ENCODE measurements at regions not wholly inside any gene's neighbourhood (a gene's known extent, or its start where the extent isn't known, plus 50 kb on each side); places are given as distances from the start of the nearest gene placed in this dataset.

GRCh38 chr6:8513174-8513573 is 77.8 kb upstream of the SLC35B3 start:
- TF ChIP-seq, protein P1, sequence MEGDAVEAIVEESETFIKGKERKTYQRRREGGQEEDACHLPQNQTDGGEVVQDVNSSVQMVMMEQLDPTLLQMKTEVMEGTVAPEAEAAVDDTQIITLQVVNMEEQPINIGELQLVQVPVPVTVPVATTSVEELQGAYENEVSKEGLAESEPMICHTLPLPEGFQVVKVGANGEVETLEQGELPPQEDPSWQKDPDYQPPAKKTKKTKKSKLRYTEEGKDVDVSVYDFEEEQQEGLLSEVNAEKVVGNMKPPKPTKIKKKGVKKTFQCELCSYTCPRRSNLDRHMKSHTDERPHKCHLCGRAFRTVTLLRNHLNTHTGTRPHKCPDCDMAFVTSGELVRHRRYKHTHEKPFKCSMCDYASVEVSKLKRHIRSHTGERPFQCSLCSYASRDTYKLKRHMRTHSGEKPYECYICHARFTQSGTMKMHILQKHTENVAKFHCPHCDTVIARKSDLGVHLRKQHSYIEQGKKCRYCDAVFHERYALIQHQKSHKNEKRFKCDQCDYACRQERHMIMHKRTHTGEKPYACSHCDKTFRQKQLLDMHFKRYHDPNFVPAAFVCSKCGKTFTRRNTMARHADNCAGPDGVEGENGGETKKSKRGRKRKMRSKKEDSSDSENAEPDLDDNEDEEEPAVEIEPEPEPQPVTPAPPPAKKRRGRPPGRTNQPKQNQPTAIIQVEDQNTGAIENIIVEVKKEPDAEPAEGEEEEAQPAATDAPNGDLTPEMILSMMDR (IDR thresholded peaks at IDR 0.05): no peak
- H3K36me3 ChIP-seq: no peaks in the 10 kb centered on the region
- H3K27ac ChIP-seq: no peak overlapping the region
- no peak overlapping the region for H3K4me3 ChIP-seq
- no peaks in the 10 kb centered on the region for H3K27me3 ChIP-seq
- H3K4me1 ChIP-seq: no peaks in the 10 kb centered on the region
- no peaks in the 10 kb centered on the region for H3K9me3 ChIP-seq
- DNase-seq (ENCODE audit: low spot score in 2 of 2): no peak
- intact Hi-C loops (cut with DNase I): no loop called here

- TF ChIP-seq, protein P1 (IDR thresholded peaks at IDR 0.05): no peak
- intact Hi-C loops (cut with DNase I): no loop called here
- Histone ChIP-seq H3K27ac (no peak overlapping the region), H3K4me3 (no peak overlapping the region), H3K27me3 (no peaks in the 10 kb centered on the region), H3K9me3 (no peaks in the 10 kb centered on the region), H3K36me3 (no peaks in the 10 kb centered on the region), H3K4me1 (no peaks in the 10 kb centered on the region)
- no peak for DNase-seq (ENCODE audit: low spot score in 2 of 2)
These were observed 71.9 kb upstream of the SLC35B3 start for GRCh38 chr6:8507286-8507685.

DNA sequence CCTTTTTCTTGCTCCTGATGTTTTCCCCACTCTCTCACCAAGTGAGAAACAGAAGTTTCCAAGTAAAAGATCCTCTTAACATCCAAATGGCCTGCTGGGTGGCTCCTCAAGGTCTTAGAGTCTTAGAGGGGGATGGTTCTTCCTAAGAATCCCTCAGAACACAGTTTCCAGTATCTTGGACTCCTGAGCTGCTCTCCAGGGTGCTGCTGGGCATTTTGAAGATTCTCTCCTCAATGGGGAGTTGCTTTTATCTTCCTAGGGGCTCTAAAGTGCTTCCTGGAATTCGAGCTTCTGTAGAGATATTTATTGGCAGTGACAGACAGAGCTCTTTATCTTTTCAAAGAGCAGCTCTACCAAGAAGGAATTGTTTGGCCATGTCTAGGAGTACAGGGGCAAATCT is 70.8 kb upstream of the SLC35B3 start:
- no peak overlapping the region for H3K4me3 ChIP-seq
- DNase-seq (ENCODE audit: low spot score in 2 of 2): no peak
- intact Hi-C loops (cut with DNase I): no loop called here

DNA sequence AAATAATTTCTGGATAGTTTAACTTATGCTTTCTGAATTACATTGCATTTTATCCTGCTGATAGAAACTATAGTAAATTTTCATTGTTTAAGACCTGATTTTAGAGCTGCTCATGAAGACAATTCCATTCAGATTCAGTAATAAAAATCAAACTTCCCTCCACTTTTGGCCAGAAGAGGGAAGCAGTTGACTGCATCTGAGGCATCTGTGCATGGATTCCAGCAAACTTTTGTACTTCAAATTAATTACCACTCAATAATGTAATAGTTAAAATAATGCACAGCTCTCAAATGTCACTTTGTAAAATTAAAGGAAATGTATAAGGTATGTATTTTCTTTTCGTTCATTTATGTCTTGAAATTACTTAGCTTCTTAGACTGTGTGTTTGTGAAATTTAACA is 64.2 kb upstream of the SLC35B3 start:
- no peaks in the 10 kb centered on the region for H3K27me3 ChIP-seq
- H3K4me3 ChIP-seq: no peak overlapping the region
- intact Hi-C loops (cut with DNase I): no loop called here
- H3K9me3 ChIP-seq: peaks cover 0 to 10% of the 10 kb centered on the region in 2 donors
- no peaks in the 10 kb centered on the region for H3K36me3 ChIP-seq
- TF ChIP-seq, protein P1 (IDR thresholded peaks at IDR 0.05): no peak
- DNase-seq (ENCODE audit: low spot score in 2 of 2): no peak
- H3K4me1 ChIP-seq: no peaks in the 10 kb centered on the region
- no peak overlapping the region for H3K27ac ChIP-seq

More for the DNA sequence above, 70.8 kb upstream of the SLC35B3 start:
- H3K9me3 ChIP-seq: no peaks in the 10 kb centered on the region
- H3K27me3 ChIP-seq: no peaks in the 10 kb centered on the region
- H3K36me3 ChIP-seq: no peaks in the 10 kb centered on the region
- H3K27ac ChIP-seq: no peak overlapping the region
- H3K4me1 ChIP-seq: no peaks in the 10 kb centered on the region
- TF ChIP-seq, protein P1 (IDR thresholded peaks at IDR 0.05): no peak

DNA sequence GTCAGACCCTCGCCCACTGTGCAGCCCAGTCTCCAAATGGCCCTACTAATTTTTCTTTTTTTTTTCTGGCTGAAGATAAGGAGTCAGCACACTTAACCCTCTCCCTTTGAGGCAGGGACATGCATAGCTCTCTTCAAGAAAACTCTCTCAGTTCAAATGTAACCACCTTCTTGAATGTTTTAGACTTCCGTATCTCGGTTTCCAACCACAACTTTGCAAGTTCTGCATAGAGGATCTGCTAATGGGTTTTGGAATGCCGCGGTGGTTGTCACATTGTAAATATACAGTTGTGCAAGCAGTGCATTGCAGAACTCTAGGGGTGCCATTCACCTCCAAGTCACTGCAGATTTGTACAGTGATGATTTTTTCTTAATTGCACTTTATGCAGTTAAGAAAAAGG is 59.4 kb upstream of the SLC35B3 start:
- no peak for DNase-seq (ENCODE audit: low spot score in 2 of 2)
- peaks cover 0 to 10% of the 10 kb centered on the region in 2 donors for H3K9me3 ChIP-seq
- H3K4me1 ChIP-seq: no peaks in the 10 kb centered on the region
- H3K27ac ChIP-seq: no peak overlapping the region
- TF ChIP-seq, protein P1 (IDR thresholded peaks at IDR 0.05): no peak
- H3K27me3 ChIP-seq: no peaks in the 10 kb centered on the region
- H3K36me3 ChIP-seq: no peaks in the 10 kb centered on the region
- no peak overlapping the region for H3K4me3 ChIP-seq
- intact Hi-C loops (cut with DNase I): no loop called here

GRCh38 chr6:8492536-8493133 is 57.3 kb upstream of the SLC35B3 start:
- Histone ChIP-seq H3K4me1 (no peaks in the 10 kb centered on the region), H3K9me3 (peaks cover 0 to 10% of the 10 kb centered on the region in 2 donors), H3K36me3 (no peaks in the 10 kb centered on the region), H3K4me3 (no peak overlapping the region), H3K27ac (no peak overlapping the region), H3K27me3 (no peaks in the 10 kb centered on the region)
- DNase-seq (ENCODE audit: low spot score in 2 of 2): no peak
- intact Hi-C loops (cut with DNase I): no loop called here
- TF ChIP-seq, protein P1 (IDR thresholded peaks at IDR 0.05): no peak

Data from ascending aorta (tissue), 2 donors.